AG04449 (cell line): ENCODE measurements at regions not wholly inside any gene's neighbourhood (a gene's known extent, or its start where the extent isn't known, plus 50 kb on each side); places are given as distances from the start of the nearest gene placed in this dataset.

Source experiments
- CTCF ChIA-PET: fragments of 350-600 bp; formaldehyde crosslinking; extraction: SDS; loops from one replicate; lab custom pipeline; 2021; ENCODE audit warnings: antibody characterized with exemption; lab: Yijun Ruan, JAX
- POLR2A ChIA-PET: fragments of 400-600, 350-600 bp; formaldehyde crosslinking; extraction: SDS; loops from one replicate; lab custom pipeline; 2020; ENCODE audit warnings: antibody characterized with exemption, inconsistent platforms; lab: Yijun Ruan, JAX
- DNase-seq: peaks from one replicate; pipeline ENCODE4 v3.0.0-alpha.2; 2010; ENCODE audit warnings: low read depth, low spot score
- H3K4me3 ChIP-seq: 2 replicates; pipeline ENCODE4 v1.5.1; 2011; ENCODE audit warnings: low read depth, mild to moderate bottlenecking, control low read depth, low read length
- TF ChIP-seq, protein P1 (sequence below): IDR thresholded peaks from one replicate; pipeline ENCODE4 v1.5.1; 2011; ENCODE audit warnings: mild to moderate bottlenecking, moderate library complexity, low read length, control low read depth, inconsistent platforms; ENCODE audit not compliant: insufficient read depth; ENCODE audit errors: missing control alignments

DNA sequence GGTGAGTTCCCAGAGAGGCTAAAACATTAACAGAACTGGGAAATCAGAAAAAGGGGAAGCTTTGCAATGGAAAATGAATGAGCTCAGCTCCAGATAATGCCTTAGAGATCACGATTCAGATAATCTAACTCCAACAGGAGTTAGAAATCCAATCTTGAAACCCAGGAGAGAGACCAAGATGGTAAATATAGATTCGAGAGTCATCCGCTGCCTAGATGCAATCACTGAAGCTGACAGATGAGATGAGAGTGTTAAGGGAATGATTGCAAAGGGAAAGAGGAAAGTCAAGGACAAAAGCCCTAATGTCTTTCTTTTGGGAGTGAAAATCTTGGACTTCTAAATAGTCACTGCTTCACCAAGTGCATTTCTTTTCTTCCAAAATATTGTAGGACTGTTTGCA is 722.0 kb downstream of the EPHA4 start:
- ChIA-PET CTCF (interaction anchor here (1.1 to 1.7 kb wide), 2 partner anchors 9 to 100 kb away, joined by 3 to 4 read pairs; no protein-coding TSS in a partner anchor), POLR2A (no interaction called here)
- no peak overlapping the region for H3K4me3 ChIP-seq
- TF ChIP-seq, protein P1, sequence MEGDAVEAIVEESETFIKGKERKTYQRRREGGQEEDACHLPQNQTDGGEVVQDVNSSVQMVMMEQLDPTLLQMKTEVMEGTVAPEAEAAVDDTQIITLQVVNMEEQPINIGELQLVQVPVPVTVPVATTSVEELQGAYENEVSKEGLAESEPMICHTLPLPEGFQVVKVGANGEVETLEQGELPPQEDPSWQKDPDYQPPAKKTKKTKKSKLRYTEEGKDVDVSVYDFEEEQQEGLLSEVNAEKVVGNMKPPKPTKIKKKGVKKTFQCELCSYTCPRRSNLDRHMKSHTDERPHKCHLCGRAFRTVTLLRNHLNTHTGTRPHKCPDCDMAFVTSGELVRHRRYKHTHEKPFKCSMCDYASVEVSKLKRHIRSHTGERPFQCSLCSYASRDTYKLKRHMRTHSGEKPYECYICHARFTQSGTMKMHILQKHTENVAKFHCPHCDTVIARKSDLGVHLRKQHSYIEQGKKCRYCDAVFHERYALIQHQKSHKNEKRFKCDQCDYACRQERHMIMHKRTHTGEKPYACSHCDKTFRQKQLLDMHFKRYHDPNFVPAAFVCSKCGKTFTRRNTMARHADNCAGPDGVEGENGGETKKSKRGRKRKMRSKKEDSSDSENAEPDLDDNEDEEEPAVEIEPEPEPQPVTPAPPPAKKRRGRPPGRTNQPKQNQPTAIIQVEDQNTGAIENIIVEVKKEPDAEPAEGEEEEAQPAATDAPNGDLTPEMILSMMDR = no peak
- DNase-seq = no peak

DNA sequence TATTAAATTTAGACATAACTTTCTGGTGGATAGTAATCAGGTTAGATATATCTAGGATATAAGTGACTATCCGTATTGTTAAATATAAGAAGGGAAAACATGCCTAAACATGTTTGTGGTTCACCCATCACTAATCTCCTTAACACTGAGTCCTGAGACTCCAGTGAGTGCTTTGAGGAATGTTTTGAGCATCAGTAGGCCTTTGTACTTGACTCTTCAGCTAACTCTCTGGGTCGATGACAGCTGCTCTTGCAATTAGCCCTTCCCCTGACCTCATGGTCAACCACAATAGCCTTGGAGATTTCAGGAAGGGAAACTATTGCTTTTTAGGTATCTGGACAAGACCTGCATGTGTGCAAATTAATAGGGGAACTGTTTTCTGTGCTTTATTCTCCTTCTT is 716.8 kb downstream of the EPHA4 start:
- ChIA-PET POLR2A (interaction anchor here (1.8 kb wide), 1 partner anchor 8 kb away, joined by 5 read pairs; no protein-coding TSS in a partner anchor), CTCF (interaction anchor here (1.4 kb wide), 1 partner anchor 10 kb away, joined by 4 read pairs; no protein-coding TSS in a partner anchor)
- H3K4me3 ChIP-seq = no peak overlapping the region
- no peak for DNase-seq
- TF ChIP-seq, protein P1 = no peak

DNA sequence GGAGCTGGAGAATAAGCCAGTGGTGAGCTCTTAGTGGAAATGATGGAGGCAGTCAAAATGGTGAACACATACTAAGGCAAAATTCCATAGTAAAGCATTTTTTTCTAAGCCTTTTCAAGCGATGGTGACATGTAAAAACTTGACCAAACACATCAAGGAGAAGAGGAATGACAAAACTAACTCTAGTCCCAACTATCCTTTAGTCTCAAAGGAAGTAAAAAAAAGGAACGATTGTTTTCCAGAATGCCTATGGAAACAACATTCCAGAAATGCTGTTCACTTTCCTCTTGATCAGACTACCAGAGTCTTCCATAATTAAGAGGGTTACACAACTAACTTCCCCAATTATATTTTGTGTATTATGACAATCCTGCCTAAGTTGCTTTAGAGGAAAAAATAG is 715.6 kb downstream of the EPHA4 start:
- DNase-seq = no peak
- no peak overlapping the region for H3K4me3 ChIP-seq
- ChIA-PET POLR2A (interaction anchor here (1.8 kb wide), 1 partner anchor 9 kb away, joined by 5 read pairs; no protein-coding TSS in a partner anchor), CTCF (no interaction called here)
- TF ChIP-seq, protein P1 = no peak

DNA sequence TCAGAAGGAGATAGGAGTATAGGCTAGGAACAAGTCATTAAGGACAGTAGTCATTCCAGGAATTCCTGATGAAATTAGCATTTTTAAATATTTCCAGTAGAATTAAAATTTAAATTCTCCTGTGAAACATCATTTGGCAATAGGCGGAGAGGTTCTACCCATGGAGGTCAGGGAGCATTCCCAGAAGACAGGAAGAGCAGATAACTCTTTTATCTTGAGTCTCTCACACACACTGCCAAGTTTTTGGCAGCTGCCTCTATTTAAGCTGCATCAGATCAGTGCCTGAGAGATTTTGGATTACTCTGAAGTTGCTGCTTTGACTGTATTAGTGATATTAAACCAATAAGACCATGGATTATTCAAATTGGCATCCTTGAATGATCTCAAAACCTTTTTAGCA is 714.7 kb downstream of the EPHA4 start:
- CTCF ChIA-PET = interaction anchor here (1.0 kb wide), 1 partner anchor 13 kb away, joined by 3 read pairs; no protein-coding TSS in a partner anchor
- no peak for DNase-seq
- POLR2A ChIA-PET = interaction anchor here (0.5 kb wide), 1 partner anchor 714 kb away, joined by 3 read pairs; no protein-coding TSS in a partner anchor
- TF ChIP-seq, protein P1 = no peak
- no peak overlapping the region for H3K4me3 ChIP-seq

DNA sequence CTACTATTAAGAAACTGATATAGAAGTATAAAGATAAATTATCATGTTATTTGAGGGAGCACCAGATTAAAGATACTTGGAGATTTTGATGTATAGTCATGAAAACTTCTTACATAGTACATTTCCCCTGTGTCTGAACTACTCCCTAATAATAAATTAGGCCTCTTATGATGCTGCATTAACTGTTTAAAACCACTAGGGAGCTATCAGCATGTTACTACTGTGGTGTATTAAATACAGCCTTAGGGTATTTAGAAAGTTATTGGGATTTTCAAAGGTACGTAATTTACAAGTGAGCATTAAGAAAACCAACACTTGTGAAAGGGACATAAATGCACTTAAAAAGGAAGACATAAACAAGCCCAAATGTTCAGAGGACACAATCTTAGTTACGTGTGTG is 714.0 kb downstream of the EPHA4 start:
- ChIA-PET POLR2A (no interaction called here), CTCF (interaction anchor here (1.0 to 1.3 kb wide), 2 partner anchors 10 to 12 kb away, joined by 3 to 4 read pairs; no protein-coding TSS in a partner anchor)
- H3K4me3 ChIP-seq = no peak overlapping the region
- TF ChIP-seq, protein P1 = no peak
- DNase-seq = no peak

DNA sequence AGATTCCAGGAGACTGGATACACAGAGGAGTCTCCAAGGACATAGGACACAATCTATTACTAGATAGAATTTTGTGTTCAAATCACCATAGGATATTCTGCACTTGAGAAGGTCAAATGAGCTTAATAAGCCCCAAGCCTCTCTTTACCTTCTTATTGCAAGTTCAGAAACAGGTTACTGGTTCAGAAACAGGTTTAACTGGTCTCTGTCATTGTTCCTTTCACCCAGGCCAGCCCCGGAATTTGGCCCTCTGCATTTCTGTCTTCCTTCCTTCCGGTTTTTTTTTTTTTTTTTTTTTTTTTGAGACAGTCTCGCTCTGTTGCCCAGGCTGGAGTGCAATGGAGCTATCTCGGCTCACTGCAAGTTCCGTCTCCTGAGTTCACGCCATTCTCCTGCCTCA is 700.2 kb downstream of the EPHA4 start:
- no peak for DNase-seq
- H3K4me3 ChIP-seq = no peak overlapping the region
- ChIA-PET CTCF (no interaction called here), POLR2A (no interaction called here)
- TF ChIP-seq, protein P1 = no peak
